ENCODE measurements at regions not wholly inside any gene's neighbourhood (a gene's known extent, or its start where the extent isn't known, plus 50 kb on each side); places are given as distances from the start of the nearest gene placed in this dataset.

DNA sequence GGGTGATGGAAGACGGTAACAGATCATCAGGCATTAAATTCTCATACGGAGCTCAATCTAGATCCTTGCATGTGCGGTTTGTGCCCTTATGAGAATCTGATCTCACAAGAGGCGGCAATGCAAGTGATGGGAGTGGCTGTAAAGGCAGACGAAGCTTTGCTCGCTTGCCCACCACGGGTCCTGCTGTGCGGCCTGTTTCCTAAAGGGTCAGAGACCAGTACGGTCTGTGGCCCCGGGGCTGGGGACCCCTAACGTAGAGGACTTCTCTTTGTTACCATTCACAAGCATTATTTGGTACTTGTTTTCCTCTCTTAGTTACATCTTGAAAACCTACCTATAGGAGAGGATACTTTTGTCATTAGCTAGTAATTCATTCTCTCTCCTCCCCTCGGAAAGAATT is 221.0 kb downstream of the ADAM29 start:
- CTCF ChIA-PET, result interaction anchor here (0.6 kb wide), 1 partner anchor 59 kb away, joined by 3 read pairs; no protein-coding TSS in a partner anchor
- no peak for DNase-seq (ENCODE audit: extremely low spot score)
- TF ChIP-seq BHLHE40 (IDR thresholded peaks at IDR 0.05; ENCODE audit: borderline replicate concordance) (no peak), HDGF (IDR thresholded peaks at IDR 0.05; ENCODE audit: borderline replicate concordance) (no peak), TARDBP (IDR thresholded peaks at IDR 0.05) (no peak), FOXK2 (IDR thresholded peaks at IDR 0.05) (no peak), ZNF384 (IDR thresholded peaks at IDR 0.05) (no peak), CTBP1 (IDR thresholded peaks at IDR 0.05; ENCODE audit: borderline replicate concordance) (no peak), SUZ12 (IDR thresholded peaks at IDR 0.05) (no peak), SP1 (IDR thresholded peaks at IDR 0.05) (no peak), FOXM1 (IDR thresholded peaks at IDR 0.05; ENCODE audit: borderline replicate concordance) (no peak), L3MBTL2 (conservative IDR thresholded peaks at IDR 0.05) (no peak), LEF1 (IDR thresholded peaks at IDR 0.05; ENCODE audit: borderline replicate concordance) (no peak)
- TF ChIP-seq, protein P1, sequence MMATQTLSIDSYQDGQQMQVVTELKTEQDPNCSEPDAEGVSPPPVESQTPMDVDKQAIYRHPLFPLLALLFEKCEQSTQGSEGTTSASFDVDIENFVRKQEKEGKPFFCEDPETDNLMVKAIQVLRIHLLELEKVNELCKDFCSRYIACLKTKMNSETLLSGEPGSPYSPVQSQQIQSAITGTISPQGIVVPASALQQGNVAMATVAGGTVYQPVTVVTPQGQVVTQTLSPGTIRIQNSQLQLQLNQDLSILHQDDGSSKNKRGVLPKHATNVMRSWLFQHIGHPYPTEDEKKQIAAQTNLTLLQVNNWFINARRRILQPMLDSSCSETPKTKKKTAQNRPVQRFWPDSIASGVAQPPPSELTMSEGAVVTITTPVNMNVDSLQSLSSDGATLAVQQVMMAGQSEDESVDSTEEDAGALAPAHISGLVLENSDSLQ (IDR thresholded peaks at IDR 0.05), result no peak
- POLR2A ChIA-PET, result no interaction called here

DNA sequence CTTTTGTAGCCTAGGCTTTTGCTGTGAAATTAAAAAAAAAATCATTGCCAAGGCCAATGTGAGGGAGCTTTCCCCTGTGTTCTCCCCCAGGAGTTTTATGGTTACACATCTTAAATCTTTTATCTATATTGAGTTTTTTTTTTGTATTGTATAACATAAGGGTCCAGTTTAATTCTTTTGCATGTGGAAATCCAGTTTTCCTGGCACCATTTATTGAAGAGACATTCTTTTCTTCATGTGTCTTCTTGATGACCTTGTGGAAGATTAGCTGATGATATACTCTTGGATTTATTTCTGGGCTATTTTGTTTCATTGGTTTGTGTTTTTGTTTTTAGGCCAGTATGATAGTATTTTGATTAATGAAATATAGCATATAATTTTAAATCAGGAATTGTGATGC is 225.0 kb downstream of the ADAM29 start:
- ChIA-PET POLR2A (no interaction called here), CTCF (no interaction called here)
- no peak for DNase-seq (ENCODE audit: extremely low spot score)
- TF ChIP-seq SP1 (IDR thresholded peaks at IDR 0.05), result no peak
- no peak for TF ChIP-seq HDGF (IDR thresholded peaks at IDR 0.05; ENCODE audit: borderline replicate concordance)
- no peak for TF ChIP-seq BHLHE40 (IDR thresholded peaks at IDR 0.05; ENCODE audit: borderline replicate concordance)
- no peak for TF ChIP-seq CTBP1 (IDR thresholded peaks at IDR 0.05; ENCODE audit: borderline replicate concordance)
- no peak for TF ChIP-seq ZNF384 (IDR thresholded peaks at IDR 0.05)
- TF ChIP-seq TARDBP (IDR thresholded peaks at IDR 0.05), result no peak
- TF ChIP-seq ELF4 (IDR thresholded peaks at IDR 0.05), result no peak
- no peak for TF ChIP-seq FOXM1 (IDR thresholded peaks at IDR 0.05; ENCODE audit: borderline replicate concordance)
- TF ChIP-seq, protein P1 (IDR thresholded peaks at IDR 0.05), result no peak
- no peak for TF ChIP-seq L3MBTL2 (conservative IDR thresholded peaks at IDR 0.05)
- no peak for TF ChIP-seq FOXA1 (IDR thresholded peaks at IDR 0.05)
- no peak for TF ChIP-seq FOXK2 (IDR thresholded peaks at IDR 0.05)

DNA sequence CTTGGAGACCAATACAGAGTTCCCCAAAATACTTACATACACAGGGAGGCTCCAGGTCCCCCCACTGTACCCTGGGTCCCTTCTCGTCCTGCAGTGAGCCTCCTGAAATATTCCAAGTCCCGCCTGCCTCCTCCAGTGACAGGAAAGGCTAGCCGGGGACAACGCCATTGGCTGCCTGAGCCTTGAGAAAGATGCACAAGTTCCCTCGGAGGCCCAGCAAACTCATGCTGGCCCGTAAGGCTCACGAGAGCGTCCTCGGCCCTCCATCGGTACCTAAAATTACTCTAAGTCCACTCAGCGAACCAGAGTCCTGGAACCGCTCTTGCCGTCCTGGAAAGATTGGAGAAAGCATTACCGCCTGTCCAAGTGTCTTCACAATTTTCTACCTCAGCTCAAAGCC is 228.6 kb downstream of the ADAM29 start:
- DNase-seq (ENCODE audit: extremely low spot score), result no peak
- CTCF ChIA-PET, result no interaction called here
- no peak for TF ChIP-seq NFRKB (IDR thresholded peaks at IDR 0.05)
- no peak for TF ChIP-seq HDGF (IDR thresholded peaks at IDR 0.05; ENCODE audit: borderline replicate concordance)
- TF ChIP-seq ZNF384 (IDR thresholded peaks at IDR 0.05), result no peak
- no peak for TF ChIP-seq SP1 (IDR thresholded peaks at IDR 0.05)
- no peak for TF ChIP-seq ARNT (IDR thresholded peaks at IDR 0.05)
- no peak for TF ChIP-seq CTBP1 (IDR thresholded peaks at IDR 0.05; ENCODE audit: borderline replicate concordance)
- TF ChIP-seq SUZ12 (IDR thresholded peaks at IDR 0.05), result no peak
- TF ChIP-seq, protein P1 (IDR thresholded peaks at IDR 0.05), result no peak
- no peak for TF ChIP-seq FOXA1 (IDR thresholded peaks at IDR 0.05)
- no peak for TF ChIP-seq ELF4 (IDR thresholded peaks at IDR 0.05)
- TF ChIP-seq BHLHE40 (IDR thresholded peaks at IDR 0.05; ENCODE audit: borderline replicate concordance), result no peak
- no peak for TF ChIP-seq FOXM1 (IDR thresholded peaks at IDR 0.05; ENCODE audit: borderline replicate concordance)
- no peak for TF ChIP-seq L3MBTL2 (conservative IDR thresholded peaks at IDR 0.05)
- TF ChIP-seq FOXK2 (IDR thresholded peaks at IDR 0.05), result no peak
- no peak for TF ChIP-seq TARDBP (IDR thresholded peaks at IDR 0.05)
- POLR2A ChIA-PET, result no interaction called here

DNA sequence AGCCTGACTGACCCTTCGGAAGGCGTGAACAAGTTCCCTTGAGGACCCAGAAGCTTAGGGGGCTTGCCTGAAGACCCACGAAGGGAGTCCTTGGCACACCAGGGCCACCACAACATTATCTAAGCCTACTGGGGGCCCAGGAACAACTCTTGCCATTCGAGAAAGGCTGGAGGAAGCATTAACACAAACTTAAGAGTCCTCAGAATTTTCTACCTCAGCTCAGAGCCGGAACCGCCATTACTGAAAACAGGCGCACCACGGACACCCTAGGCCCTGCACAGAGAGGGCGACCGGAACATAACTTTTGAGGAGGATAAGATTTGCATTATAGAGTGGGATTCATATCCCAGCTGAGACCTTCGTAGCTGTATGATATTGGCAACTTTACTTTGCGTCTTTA is 229.1 kb downstream of the ADAM29 start:
- TF ChIP-seq SUZ12 (IDR thresholded peaks at IDR 0.05) (no peak), FOXK2 (IDR thresholded peaks at IDR 0.05) (no peak), FOXA1 (IDR thresholded peaks at IDR 0.05) (no peak), ARNT (IDR thresholded peaks at IDR 0.05) (no peak), NFRKB (IDR thresholded peaks at IDR 0.05) (no peak), ZNF384 (IDR thresholded peaks at IDR 0.05) (no peak), LEF1 (IDR thresholded peaks at IDR 0.05; ENCODE audit: borderline replicate concordance) (no peak), L3MBTL2 (conservative IDR thresholded peaks at IDR 0.05) (no peak), FOXM1 (IDR thresholded peaks at IDR 0.05; ENCODE audit: borderline replicate concordance) (no peak), ELF4 (IDR thresholded peaks at IDR 0.05) (no peak), HDGF (IDR thresholded peaks at IDR 0.05; ENCODE audit: borderline replicate concordance) (no peak), BHLHE40 (IDR thresholded peaks at IDR 0.05; ENCODE audit: borderline replicate concordance) (no peak), SP1 (IDR thresholded peaks at IDR 0.05) (no peak), CTBP1 (IDR thresholded peaks at IDR 0.05; ENCODE audit: borderline replicate concordance) (no peak), TARDBP (IDR thresholded peaks at IDR 0.05) (no peak)
- TF ChIP-seq, protein P1 (IDR thresholded peaks at IDR 0.05), result no peak
- DNase-seq (ENCODE audit: extremely low spot score), result no peak
- POLR2A ChIA-PET, result no interaction called here
- CTCF ChIA-PET, result no interaction called here

DNA sequence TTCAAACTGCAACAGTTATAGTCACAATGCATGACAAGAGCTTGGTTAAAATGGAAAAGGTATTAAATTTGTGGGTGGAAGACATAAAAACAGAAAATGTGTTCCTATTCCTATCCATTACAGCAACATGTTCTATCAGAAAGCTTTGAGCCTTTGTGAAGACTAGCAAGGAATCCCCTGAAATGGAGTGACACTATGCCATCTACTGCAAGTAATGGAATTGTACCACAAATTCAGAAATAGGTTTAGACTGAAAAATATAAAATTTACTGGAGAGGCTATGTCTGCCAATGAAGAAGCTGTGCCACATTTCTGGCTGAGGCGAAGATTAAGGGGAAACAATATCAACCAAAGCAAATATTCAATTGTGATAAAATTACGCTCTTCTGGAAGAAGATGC is 247.9 kb downstream of the ADAM29 start:
- no peak for TF ChIP-seq TARDBP (IDR thresholded peaks at IDR 0.05)
- TF ChIP-seq BHLHE40 (IDR thresholded peaks at IDR 0.05; ENCODE audit: borderline replicate concordance), result no peak
- TF ChIP-seq ZNF384 (IDR thresholded peaks at IDR 0.05), result no peak
- TF ChIP-seq SUZ12 (IDR thresholded peaks at IDR 0.05), result no peak
- TF ChIP-seq ARNT (IDR thresholded peaks at IDR 0.05), result no peak
- TF ChIP-seq CTBP1 (IDR thresholded peaks at IDR 0.05; ENCODE audit: borderline replicate concordance), result no peak
- DNase-seq (ENCODE audit: extremely low spot score), result no peak
- ChIA-PET CTCF (no interaction called here), POLR2A (no interaction called here)

DNA sequence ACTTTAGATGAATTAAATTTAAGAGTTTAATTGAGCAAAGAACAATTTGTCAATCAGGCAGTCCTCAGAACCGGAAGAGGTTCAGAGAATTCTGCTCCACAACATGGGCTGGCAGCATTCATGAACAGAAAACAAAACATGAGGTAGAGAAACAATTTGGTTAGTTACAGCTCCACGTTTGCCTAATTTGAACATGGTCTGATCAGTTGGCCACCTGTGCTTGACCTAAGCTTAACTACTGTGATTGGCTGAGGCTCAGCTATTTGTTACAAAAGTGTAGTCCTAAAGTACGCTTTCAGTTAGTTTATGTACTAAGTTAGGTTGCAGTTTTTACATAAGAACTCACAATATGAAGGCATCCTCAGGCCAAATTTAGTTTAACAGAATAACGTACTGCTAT is 258.6 kb downstream of the ADAM29 start:
- ChIA-PET POLR2A (no interaction called here), CTCF (no interaction called here)
- no peak for DNase-seq (ENCODE audit: extremely low spot score)
- no peak for TF ChIP-seq SP1 (IDR thresholded peaks at IDR 0.05)
- no peak for TF ChIP-seq FOXM1 (IDR thresholded peaks at IDR 0.05; ENCODE audit: borderline replicate concordance)
- TF ChIP-seq CTBP1 (IDR thresholded peaks at IDR 0.05; ENCODE audit: borderline replicate concordance), result no peak
- TF ChIP-seq TARDBP (IDR thresholded peaks at IDR 0.05), result no peak
- no peak for TF ChIP-seq L3MBTL2 (conservative IDR thresholded peaks at IDR 0.05)
- no peak for TF ChIP-seq FOXK2 (IDR thresholded peaks at IDR 0.05)
- no peak for TF ChIP-seq SUZ12 (IDR thresholded peaks at IDR 0.05)
- TF ChIP-seq ZNF384 (IDR thresholded peaks at IDR 0.05), result no peak
- TF ChIP-seq BHLHE40 (IDR thresholded peaks at IDR 0.05; ENCODE audit: borderline replicate concordance), result no peak
- TF ChIP-seq ELF4 (IDR thresholded peaks at IDR 0.05), result no peak
- TF ChIP-seq LEF1 (IDR thresholded peaks at IDR 0.05; ENCODE audit: borderline replicate concordance), result no peak
